ENCODE measurements at regions not wholly inside any gene's neighbourhood (a gene's known extent, or its start where the extent isn't known, plus 50 kb on each side); places are given as distances from the start of the nearest gene placed in this dataset.
"Not testable (repeated sequence)": the region's sequence is repeated elsewhere in the genome, so short reads cannot be mapped to it uniquely, and the experiment has no call there.

GRCh38 chr6:139474145-139475108 lies 100.0 kb upstream of the CITED2 start:
- intact Hi-C loops (cut with DNase I) = no loop called here
- no peak for DNase-seq (ENCODE audit: low spot score)

- no peak for DNase-seq (ENCODE audit: low spot score)
- intact Hi-C loops (cut with DNase I) = no loop called here
These were observed 99.3 kb upstream of the CITED2 start for GRCh38 chr6:139473731-139474130.

GRCh38 chr6:139473231-139473701 lies 98.8 kb upstream of the CITED2 start:
- DNase-seq (ENCODE audit: low spot score) = no peak
- intact Hi-C loops (cut with DNase I) = no loop called here

- intact Hi-C loops (cut with DNase I) = no loop called here
- DNase-seq (ENCODE audit: low spot score) = no peak
These were observed 98.0 kb upstream of the CITED2 start for GRCh38 chr6:139472351-139473015.

- no peak for DNase-seq (ENCODE audit: low spot score)
- intact Hi-C loops (cut with DNase I) = loop anchor here in 1 of 2 donors (1.0 kb wide), 1 partner anchor 13 kb away; no protein-coding TSS in a partner anchor
These were observed 96.5 kb upstream of the CITED2 start for GRCh38 chr6:139470997-139471396.

GRCh38 chr6:139468178-139468819 lies 93.9 kb upstream of the CITED2 start:
- no peak for DNase-seq (ENCODE audit: low spot score)
- intact Hi-C loops (cut with DNase I) = no loop called here

GRCh38 chr6:139457476-139457875 lies 83.0 kb upstream of the CITED2 start:
- DNase-seq (ENCODE audit: low spot score) = no peak
- intact Hi-C loops (cut with DNase I) = no loop called here

GRCh38 chr6:139452148-139452876 lies 77.9 kb upstream of the CITED2 start:
- no peak for DNase-seq (ENCODE audit: low spot score)
- intact Hi-C loops (cut with DNase I) = no loop called here

GRCh38 chr6:139449611-139450000 lies 75.2 kb upstream of the CITED2 start:
- intact Hi-C loops (cut with DNase I) = no loop called here
- no peak for DNase-seq (ENCODE audit: low spot score)

- intact Hi-C loops (cut with DNase I) = no loop called here
- no peak for DNase-seq (ENCODE audit: low spot score)
These were observed 74.7 kb upstream of the CITED2 start for GRCh38 chr6:139448998-139449610.

GRCh38 chr6:139448051-139448649 lies 73.7 kb upstream of the CITED2 start:
- intact Hi-C loops (cut with DNase I) = no loop called here

GRCh38 chr6:139447656-139447975 lies 73.2 kb upstream of the CITED2 start:
- no peak for DNase-seq (ENCODE audit: low spot score)
- intact Hi-C loops (cut with DNase I) = no loop called here

More at GRCh38 chr6:139448051-139448649, 73.7 kb upstream of the CITED2 start:
- no peak for DNase-seq (ENCODE audit: low spot score)

GRCh38 chr6:139446768-139447655 lies 72.6 kb upstream of the CITED2 start:
- DNase-seq (ENCODE audit: low spot score) = no peak
- intact Hi-C loops (cut with DNase I) = no loop called here

- intact Hi-C loops (cut with DNase I) = no loop called here
- no peak for DNase-seq (ENCODE audit: low spot score)
These were observed 71.8 kb upstream of the CITED2 start for GRCh38 chr6:139446138-139446715.

- DNase-seq (ENCODE audit: low spot score); intact Hi-C loops (cut with DNase I): not testable (repeated sequence)
These were observed 69.9 kb upstream of the CITED2 start for GRCh38 chr6:139444273-139444787.

- intact Hi-C loops (cut with DNase I) = no loop called here
- DNase-seq (ENCODE audit: low spot score) = no peak
These were observed 69.0 kb upstream of the CITED2 start for GRCh38 chr6:139443231-139444112.
